Smooth muscle cell (in vitro differentiated cells): ENCODE measurements at regions not wholly inside any gene's neighbourhood (a gene's known extent, or its start where the extent isn't known, plus 50 kb on each side); places are given as distances from the start of the nearest gene placed in this dataset.

ENCODE experiments used
- DNase-seq: peaks from one replicate; lab custom pipeline; 2025; ENCODE audit not compliant: unreplicated experiment; lab: John Stamatoyannopoulos, UW
- H2AFZ ChIP-seq: fragments of 200-600 bp; sonication (generic); 2 replicates; pipeline ENCODE4 v1.6.0; 2016; ENCODE audit warnings: antibody characterized with exemption, low read depth, mild to moderate bottlenecking
- H3F3A ChIP-seq: fragments of 200-600 bp; sonication (generic); 2 replicates; pipeline ENCODE4 v1.6.0; 2017; ENCODE audit warnings: antibody characterized with exemption, low read depth
- H3K27ac ChIP-seq: fragments of 200-600 bp; sonication (generic); 2 replicates; pipeline ENCODE4 v1.5.1; 2016; ENCODE audit warnings: low read depth, mild to moderate bottlenecking
- H3K27me3 ChIP-seq: fragments of 200-600 bp; sonication (generic); 2 replicates; pipeline ENCODE4 v1.6.1; 2016; ENCODE audit warnings: low read depth, mild to moderate bottlenecking
- H3K36me3 ChIP-seq: fragments of 200-600 bp; sonication (generic); 2 replicates; pipeline ENCODE4 v1.5.1; 2016; ENCODE audit warnings: low read depth
- H3K4me1 ChIP-seq: fragments of 200-600 bp; sonication (generic); 2 replicates; pipeline ENCODE4 v1.5.1; 2016; ENCODE audit warnings: low read depth
- H3K4me2 ChIP-seq: fragments of 200-600 bp; sonication (generic); 2 replicates; pipeline ENCODE4 v1.6.0; 2016; ENCODE audit warnings: mild to moderate bottlenecking
- H3K4me3 ChIP-seq: fragments of 200-600 bp; sonication (generic); 2 replicates; pipeline ENCODE4 v1.5.1; 2016; ENCODE audit warnings: mild to moderate bottlenecking
- H3K79me2 ChIP-seq: fragments of 200-600 bp; sonication (generic); 2 replicates; pipeline ENCODE4 v1.6.0; 2016; ENCODE audit warnings: low read depth, mild to moderate bottlenecking
- H3K9ac ChIP-seq: fragments of 200-600 bp; sonication (generic); 2 replicates; pipeline ENCODE4 v1.6.0; 2016; ENCODE audit warnings: low read depth
- H3K9me3 ChIP-seq: fragments of 200-600 bp; sonication (generic); replicated peaks from 2 replicates; pipeline ENCODE4 v1.5.1; 2016; ENCODE audit warnings: low read depth
- H4K20me1 ChIP-seq: fragments of 200-600 bp; sonication (generic); 2 replicates; pipeline ENCODE4 v1.6.0; 2016; ENCODE audit warnings: low read depth
- CTCF ChIP-seq: fragments of 200-600 bp; sonication (generic); IDR thresholded peaks from 2 replicates; pipeline ENCODE4 v1.5.1; 2017; ENCODE audit warnings: borderline replicate concordance, mild to moderate bottlenecking, antibody characterized with exemption; ENCODE audit not compliant: insufficient read depth, poor library complexity, severe bottlenecking
- WGBS: methylation state at CpG from one replicate; pipeline ENCODE4 v1.1.7; 2016; ENCODE audit warnings: low lambda C conversion rate; 5-methylcytosine and 5-hydroxymethylcytosine counted together

GRCh38 chr2:220043155-220043989, 415.9 kb downstream of the SLC4A3 start:
- H3K9ac ChIP-seq = peak overlapping the region; percentile 18
- TF ChIP-seq CTCF = no peak
- no peaks in the 10 kb centered on the region for H3K9me3 ChIP-seq
- H3K4me2 ChIP-seq = peak overlapping the region; percentile 53
- WGBS = 11% methylated on average over 2 of the region's 2 CpGs
- no peaks in the 10 kb centered on the region for H3K79me2 ChIP-seq
- DNase-seq = no peak
- H3K4me1 ChIP-seq = peaks cover 40% of the 10 kb centered on the region
- H3K4me3 ChIP-seq = no peak overlapping the region
- peak overlapping the region; percentile 81 for H3K27ac ChIP-seq
- H3K36me3 ChIP-seq = no peaks in the 10 kb centered on the region
- H3K27me3 ChIP-seq = no peaks in the 10 kb centered on the region
- no peak overlapping the region for H2AFZ ChIP-seq
- peaks cover 7% of the 10 kb centered on the region for H3F3A ChIP-seq
- no peaks in the 10 kb centered on the region for H4K20me1 ChIP-seq

- no peaks in the 10 kb centered on the region for H3K9me3 ChIP-seq
- H3F3A ChIP-seq = peaks cover 7% of the 10 kb centered on the region
- no peak overlapping the region for H2AFZ ChIP-seq
- no peak overlapping the region for H3K9ac ChIP-seq
- peak overlapping the region; percentile 81 for H3K27ac ChIP-seq
- 16% methylated on average over 3 of the region's 3 CpGs for WGBS
- H4K20me1 ChIP-seq = no peaks in the 10 kb centered on the region
- DNase-seq = no peak
- no peaks in the 10 kb centered on the region for H3K79me2 ChIP-seq
- H3K4me2 ChIP-seq = peak overlapping the region; percentile 53
- TF ChIP-seq CTCF = no peak
- H3K36me3 ChIP-seq = no peaks in the 10 kb centered on the region
- H3K4me3 ChIP-seq = no peak overlapping the region
- peaks cover 40% of the 10 kb centered on the region for H3K4me1 ChIP-seq
- H3K27me3 ChIP-seq = no peaks in the 10 kb centered on the region
Measured at GRCh38 chr2:220043990-220044335, 416.5 kb downstream of the SLC4A3 start.

- Histone ChIP-seq H3K79me2 (no peaks in the 10 kb centered on the region), H3K9ac (no peak overlapping the region), H3K9me3 (no peaks in the 10 kb centered on the region), H3K36me3 (no peaks in the 10 kb centered on the region), H3K4me3 (no peak overlapping the region), H3K27ac (peak overlapping the region; percentile 81), H3K4me1 (peaks cover 40% of the 10 kb centered on the region), H3K4me2 (peak overlapping the region; percentile 53), H3K27me3 (no peaks in the 10 kb centered on the region), H4K20me1 (no peaks in the 10 kb centered on the region), H3F3A (peaks cover 7% of the 10 kb centered on the region), H2AFZ (no peak overlapping the region)
- DNase-seq = no peak
- 4% methylated on average over 1 of the region's 1 CpG for whole genome bisulfite sequencing
- no peak for TF ChIP-seq CTCF
Measured at GRCh38 chr2:220044383-220044782, 417.0 kb downstream of the SLC4A3 start.

GRCh38 chr2:220046507-220046906, 419.1 kb downstream of the SLC4A3 start:
- Histone ChIP-seq H3K4me3 (no peak overlapping the region), H3K9ac (no peak overlapping the region), H3K27ac (no peak overlapping the region), H3K79me2 (no peaks in the 10 kb centered on the region), H4K20me1 (no peaks in the 10 kb centered on the region), H2AFZ (no peak overlapping the region), H3K4me2 (no peak overlapping the region), H3K27me3 (no peaks in the 10 kb centered on the region), H3F3A (peaks cover 7% of the 10 kb centered on the region), H3K36me3 (no peaks in the 10 kb centered on the region), H3K9me3 (no peaks in the 10 kb centered on the region), H3K4me1 (peaks cover 32% of the 10 kb centered on the region)
- DNase-seq = no peak
- 97% methylated on average over 2 of the region's 2 CpGs for WGBS
- no peak for TF ChIP-seq CTCF
